HepG2 (cell line): ENCODE measurements at regions not wholly inside any gene's neighbourhood (a gene's known extent, or its start where the extent isn't known, plus 50 kb on each side); places are given as distances from the start of the nearest gene placed in this dataset.

Experiments used
- ATAC-seq: fragments of 200-7000 bp; cut with Tn5 transposase; 3 replicates; pipeline ENCODE4 v1.9.1; 2020; ENCODE audit warnings: mild to moderate bottlenecking, moderate library complexity
- BruUV-seq: library from RNA; stranded (reverse); fragments of 400-500 nt; replicated peaks from 2 replicates; lab custom pipeline; 2021; lab: Mats Ljungman, UMichigan
- CTCF ChIA-PET: fragments of 300-600 bp; formaldehyde crosslinking; extraction: SDS; loops from one replicate; lab custom pipeline; 2021; ENCODE audit warnings: low total read pairs, inconsistent platforms, low intra/inter-chr PET ratio; lab: Yijun Ruan, JAX
- POLR2A ChIA-PET: fragments of 350-600 bp; sonication (Branson Sonifier 250); formaldehyde crosslinking; loops from one replicate; lab custom pipeline; 2020; ENCODE audit warnings: antibody characterized with exemption, inconsistent platforms; lab: Yijun Ruan, JAX
- DNase-seq: peaks from one replicate; pipeline ENCODE4 v3.0.0-alpha.2; 2015; ENCODE audit warnings: low spot score
- FAIRE-seq: peaks from 3 replicates; lab custom pipeline; 2011; peaks lifted over from hg19 to GRCh38; lab: Jason Lieb, UNC
- H2AFZ ChIP-seq: one replicate; pipeline ENCODE4 v1.6.1; 2011; ENCODE audit warnings: low read length, inconsistent platforms
- H3K27ac ChIP-seq: fragments of 300-600 bp; 3 replicates; pipeline ENCODE4 v1.8.0; 2011; ENCODE audit warnings: mixed run types, mild to moderate bottlenecking, mixed read lengths, low read length, inconsistent platforms; ENCODE audit not compliant: insufficient read depth; ENCODE audit errors: extremely low read length
- H3K27me3 ChIP-seq, 2 experiments: fragments of 200-600 bp in 1 of 2; 2 replicates in 1 of 2; 3 replicates in 1 of 2; pipeline versions ENCODE4 v1.6.0 to v1.8.0; 2011; ENCODE audit warnings: low read length in 2 of 2, mild to moderate bottlenecking in 2 of 2, moderate library complexity in 2 of 2, inconsistent platforms in 1 of 2; ENCODE audit not compliant: insufficient read depth in 2 of 2, control insufficient read depth in 1 of 2
- H3K36me3 ChIP-seq, 2 experiments: fragments of 200-600 bp in 1 of 2; replicated peaks in 1 of 2; 2 replicates in 1 of 2; 3 replicates in 1 of 2; pipeline versions ENCODE4 v1.5.1 to v1.8.0; 2011; ENCODE audit warnings: low read length in 2 of 2, inconsistent platforms in 1 of 2; ENCODE audit not compliant: insufficient read depth in 2 of 2, control insufficient read depth in 1 of 2
- H3K4me1 ChIP-seq: 2 replicates; pipeline ENCODE4 v1.5.1; 2012; ENCODE audit warnings: low read length, inconsistent platforms; ENCODE audit not compliant: insufficient read depth
- H3K4me2 ChIP-seq: 2 replicates; pipeline ENCODE4 v1.6.0; 2011; ENCODE audit warnings: low read depth, low read length, inconsistent platforms
- H3K4me3 ChIP-seq, 3 experiments: fragments of 200-600 bp in 1 of 3; sonication (generic), shearing (Covaris generic) in 1 of 3; replicated peaks in 1 of 3; 2 replicates each; pipeline ENCODE4 v1.5.1; 2011 to 2016; ENCODE audit warnings: low read length in 3 of 3, inconsistent platforms in 2 of 3, low read depth in 2 of 3, mild to moderate bottlenecking in 2 of 3, control low read depth in 1 of 3, mixed read lengths in 1 of 3; ENCODE audit not compliant: insufficient read depth in 1 of 3
- H3K79me2 ChIP-seq: one replicate; pipeline ENCODE4 v1.6.1; 2011; ENCODE audit warnings: low read length, inconsistent platforms; ENCODE audit not compliant: insufficient read depth
- H3K9ac ChIP-seq: 2 replicates; pipeline ENCODE4 v1.6.0; 2011; ENCODE audit warnings: mild to moderate bottlenecking, low read depth, low read length, inconsistent platforms; ENCODE audit not compliant: insufficient read depth
- H3K9me3 ChIP-seq: 2 replicates; pipeline ENCODE4 v1.5.1; 2012; ENCODE audit warnings: mild to moderate bottlenecking, low read length
- H4K20me1 ChIP-seq: 2 replicates; pipeline ENCODE4 v1.6.0; 2011; ENCODE audit warnings: inconsistent platforms, mild to moderate bottlenecking, low read length, moderate library complexity; ENCODE audit not compliant: insufficient read depth
- ETV5 ChIP-seq: IDR thresholded peaks from 2 replicates; pipeline ENCODE4 v1.6.1; 2018; ENCODE audit warnings: missing biosample characterization, missing genetic modification reagents, inconsistent platforms, borderline replicate concordance
- FOXK1 ChIP-seq: sonication (generic); formaldehyde crosslinking; IDR thresholded peaks from 2 replicates; pipeline ENCODE4 v1.4.0; 2020; ENCODE audit warnings: low read depth, missing genetic modification reagents, borderline replicate concordance
- JUNB ChIP-seq: sonication (generic); formaldehyde crosslinking; IDR thresholded peaks from 2 replicates; pipeline ENCODE4 v1.8.0; 2022; ENCODE audit warnings: missing genetic modification reagents, mild to moderate bottlenecking, borderline replicate concordance
- LCORL ChIP-seq, 2 experiments: fragments of 450-650 bp in 1 of 2; sonication (generic) in 1 of 2; formaldehyde crosslinking in 1 of 2; IDR thresholded peaks; 2 replicates each; pipeline versions ENCODE4 v1.5.0 to v1.6.1; 2017 to 2020; ENCODE audit warnings: antibody characterized with exemption in 1 of 2, missing genetic modification reagents in 1 of 2
- RFX3 ChIP-seq: IDR thresholded peaks from 2 replicates; pipeline ENCODE4 v1.6.1; 2016; ENCODE audit warnings: missing biosample characterization, missing genetic modification reagents
- SIN3A ChIP-seq: IDR thresholded peaks from 2 replicates; pipeline ENCODE4 v1.6.1; 2011; ENCODE audit warnings: low read depth, mild to moderate bottlenecking, control low read depth, low read length, borderline replicate concordance
- SP4 ChIP-seq: sonication (generic); formaldehyde crosslinking; IDR thresholded peaks from 2 replicates; pipeline ENCODE4 v1.8.1; 2023; ENCODE audit warnings: mild to moderate bottlenecking, missing genetic modification reagents
- ZNF20 ChIP-seq: sonication (generic); formaldehyde crosslinking; IDR thresholded peaks from 2 replicates; pipeline ENCODE4 v1.4.0; 2020; ENCODE audit warnings: mild to moderate bottlenecking, moderate library complexity, missing genetic modification reagents
- ZNF772 ChIP-seq: sonication (generic); formaldehyde crosslinking; IDR thresholded peaks from 2 replicates; pipeline ENCODE4 v1.5.0; 2020; ENCODE audit warnings: mild to moderate bottlenecking, missing genetic modification reagents
- ZNF775 ChIP-seq: sonication (generic); formaldehyde crosslinking; IDR thresholded peaks from 2 replicates; pipeline ENCODE4 v1.4.0; 2020; ENCODE audit warnings: missing genetic modification reagents, mild to moderate bottlenecking, moderate library complexity, borderline replicate concordance
- ZNF850 ChIP-seq: sonication (generic); formaldehyde crosslinking; conservative IDR thresholded peaks from 2 replicates; pipeline ENCODE4 v1.9.0; 2021; ENCODE audit warnings: mild to moderate bottlenecking, missing genetic modification reagents
- WGBS: methylation state at CpG from one replicate; pipeline ENCODE4 v1.1.6; 2017; ENCODE audit warnings: low lambda C conversion rate; 5-methylcytosine and 5-hydroxymethylcytosine counted together
- in situ Hi-C: cut with HindIII; loops from 2 replicates; pipeline ENCODE4 v1.10.0; 2017; ENCODE audit warnings: low pct_unique_long_range_greater_than_20kb; ENCODE audit not compliant: extremely low pct_ligation_motif_present
- intact Hi-C: fragments of 100-400 bp; cut with micrococcal nuclease; formaldehyde crosslinking; loops from one replicate; pipeline ENCODE4 v1.10.0; 2022; ENCODE audit not compliant: unreplicated experiment
- TF ChIP-seq, protein P1 (sequence below): IDR thresholded peaks from 2 replicates; pipeline ENCODE4 v1.6.1; 2016; ENCODE audit warnings: missing compliant biosample characterization, missing genetic modification reagents, borderline replicate concordance
- TF ChIP-seq, protein P2 (sequence below): sonication (generic); formaldehyde crosslinking; IDR thresholded peaks from 2 replicates; pipeline ENCODE4 v1.4.0; 2020; ENCODE audit warnings: missing genetic modification reagents, mild to moderate bottlenecking, borderline replicate concordance

DNA sequence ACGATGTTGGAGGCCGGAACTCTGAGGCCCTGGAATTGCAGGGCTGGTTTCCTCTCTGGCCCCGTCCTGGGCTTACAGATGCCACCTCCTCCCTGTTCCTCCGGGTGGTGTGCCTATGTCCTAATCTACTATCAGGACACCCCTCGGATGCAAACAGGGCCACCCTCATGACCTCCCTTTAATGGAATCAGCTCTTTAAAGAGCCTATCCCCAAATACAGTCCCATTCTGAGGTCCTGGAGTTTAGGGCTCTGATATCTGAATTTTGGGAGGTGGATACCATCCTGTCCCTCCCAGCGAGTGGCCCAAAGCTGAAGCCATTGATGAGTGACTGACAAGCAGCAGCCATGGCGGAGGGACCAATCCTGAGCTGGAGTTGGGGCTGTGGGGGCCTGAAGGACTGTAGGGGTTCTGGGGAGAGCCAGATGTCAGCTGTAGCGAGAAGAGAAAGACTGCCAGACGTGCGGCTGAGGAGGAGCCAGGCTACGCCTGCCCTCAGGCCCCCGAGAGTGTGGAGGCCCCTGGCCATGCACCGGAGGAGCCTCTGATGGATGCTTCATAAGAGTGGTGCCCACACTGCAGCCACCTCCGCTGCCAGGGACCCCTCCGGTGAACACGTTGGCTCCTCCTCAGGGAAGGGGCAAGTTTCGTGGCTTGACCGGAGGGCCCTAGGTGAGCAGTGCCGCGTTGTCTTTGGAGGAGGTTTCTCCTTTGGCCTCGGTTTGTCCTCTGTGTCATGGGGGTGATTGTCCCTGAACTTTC is 100.2 kb downstream of the KIF26A start:
- no peak; the same call in 2 of the 3 replicates for ATAC-seq
- Histone ChIP-seq H3K4me3 (no peak overlapping the region), H4K20me1 (no peaks in the 10 kb centered on the region), H2AFZ (no peak overlapping the region), H3K27ac (no peak overlapping the region), H3K27me3 (peaks cover 2 to 18% of the 10 kb centered on the region in 2 experiments; a peak in 4 of 5 replicates), H3K4me1 (no peaks in the 10 kb centered on the region), H3K36me3 (no peaks in the 10 kb centered on the region), H3K79me2 (no peaks in the 10 kb centered on the region), H3K9ac (no peak overlapping the region), H3K9me3 (peaks cover 12% of the 10 kb centered on the region), H3K4me2 (no peak overlapping the region)
- no peak for DNase-seq
- in situ Hi-C loops (no loop called here), intact Hi-C loops (no loop called here)
- FAIRE-seq, result no peak
- CTCF ChIA-PET, result no interaction called here
- TF ChIP-seq ZNF775 (CRISPR knock-in tag), result no peak
- TF ChIP-seq JUNB, result no peak
- TF ChIP-seq FOXK1 (CRISPR knock-in tag), result no peak
- TF ChIP-seq SP4 (CRISPR knock-in tag), result no peak
- TF ChIP-seq, protein P1, sequence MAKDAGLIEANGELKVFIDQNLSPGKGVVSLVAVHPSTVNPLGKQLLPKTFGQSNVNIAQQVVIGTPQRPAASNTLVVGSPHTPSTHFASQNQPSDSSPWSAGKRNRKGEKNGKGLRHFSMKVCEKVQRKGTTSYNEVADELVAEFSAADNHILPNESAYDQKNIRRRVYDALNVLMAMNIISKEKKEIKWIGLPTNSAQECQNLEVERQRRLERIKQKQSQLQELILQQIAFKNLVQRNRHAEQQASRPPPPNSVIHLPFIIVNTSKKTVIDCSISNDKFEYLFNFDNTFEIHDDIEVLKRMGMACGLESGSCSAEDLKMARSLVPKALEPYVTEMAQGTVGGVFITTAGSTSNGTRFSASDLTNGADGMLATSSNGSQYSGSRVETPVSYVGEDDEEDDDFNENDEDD (CRISPR knock-in tag), result no peak
- BruUV-seq, result no TSS peak
- 31% methylated on average over 4 of the region's 21 CpGs for WGBS
- POLR2A ChIA-PET, result no interaction called here

DNA sequence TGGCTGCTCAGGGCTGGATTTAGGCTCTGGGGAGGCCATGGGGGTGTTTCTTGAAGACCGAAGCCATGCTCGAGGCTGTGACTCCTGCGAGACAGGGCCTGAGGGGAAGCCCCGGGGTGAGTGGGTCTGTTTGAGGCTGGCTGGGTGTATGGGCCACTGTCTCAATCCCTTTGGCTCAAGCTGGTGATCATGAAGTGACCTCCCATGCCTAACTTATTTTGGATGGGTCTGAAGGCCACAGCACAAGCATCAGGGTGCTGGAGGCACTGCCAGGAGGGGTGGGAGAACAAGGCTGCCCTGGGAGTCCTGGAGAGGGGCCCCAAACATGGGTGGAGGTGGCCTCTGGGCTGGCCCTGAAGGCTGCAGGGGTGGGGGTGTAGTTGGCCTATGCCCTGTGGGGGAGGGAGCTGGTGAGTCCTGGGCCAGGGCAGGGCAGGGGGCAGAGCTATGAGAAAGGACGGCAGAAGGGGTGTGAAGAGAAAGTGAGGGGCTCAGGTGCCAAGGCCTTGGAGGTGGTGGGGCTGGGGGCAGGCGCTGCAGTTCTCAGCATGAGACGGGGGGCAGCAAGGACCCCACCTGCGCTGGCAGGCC is 100.9 kb downstream of the KIF26A start:
- intact Hi-C loops (no loop called here), in situ Hi-C loops (no loop called here)
- WGBS, result 24% methylated on average over 6 of the region's 8 CpGs
- H3K4me3 ChIP-seq, result no peak overlapping the region
- FAIRE-seq (no peak), ATAC-seq (no peak), DNase-seq (no peak)
- H3K9ac ChIP-seq, result no peak overlapping the region
- POLR2A ChIA-PET, result no interaction called here
- H3K36me3 ChIP-seq, result no peaks in the 10 kb centered on the region
- no peaks in the 10 kb centered on the region for H3K79me2 ChIP-seq
- BruUV-seq, result no TSS peak
- CTCF ChIA-PET, result no interaction called here
- H4K20me1 ChIP-seq, result no peaks in the 10 kb centered on the region
- no peak overlapping the region for H3K27ac ChIP-seq
- H3K9me3 ChIP-seq, result peaks cover 5% of the 10 kb centered on the region
- H3K27me3 ChIP-seq, result peaks cover 4 to 18% of the 10 kb centered on the region in 2 experiments; a peak in 4 of 5 replicates
- H2AFZ ChIP-seq, result no peak overlapping the region
- no peaks in the 10 kb centered on the region for H3K4me1 ChIP-seq
- H3K4me2 ChIP-seq, result no peak overlapping the region
- TF ChIP-seq ZNF850 (CRISPR knock-in tag) (no peak), ZNF772 (CRISPR knock-in tag) (no peak), RFX3 (no peak), ZNF20 (CRISPR knock-in tag) (no peak), LCORL (IDR thresholded peaks at IDR 0.05) (no peak), LCORL (CRISPR knock-in tag; IDR thresholded peaks at IDR 0.05) (no peak), SIN3A (no peak), ETV5 (CRISPR knock-in tag) (no peak)
- TF ChIP-seq, protein P2, sequence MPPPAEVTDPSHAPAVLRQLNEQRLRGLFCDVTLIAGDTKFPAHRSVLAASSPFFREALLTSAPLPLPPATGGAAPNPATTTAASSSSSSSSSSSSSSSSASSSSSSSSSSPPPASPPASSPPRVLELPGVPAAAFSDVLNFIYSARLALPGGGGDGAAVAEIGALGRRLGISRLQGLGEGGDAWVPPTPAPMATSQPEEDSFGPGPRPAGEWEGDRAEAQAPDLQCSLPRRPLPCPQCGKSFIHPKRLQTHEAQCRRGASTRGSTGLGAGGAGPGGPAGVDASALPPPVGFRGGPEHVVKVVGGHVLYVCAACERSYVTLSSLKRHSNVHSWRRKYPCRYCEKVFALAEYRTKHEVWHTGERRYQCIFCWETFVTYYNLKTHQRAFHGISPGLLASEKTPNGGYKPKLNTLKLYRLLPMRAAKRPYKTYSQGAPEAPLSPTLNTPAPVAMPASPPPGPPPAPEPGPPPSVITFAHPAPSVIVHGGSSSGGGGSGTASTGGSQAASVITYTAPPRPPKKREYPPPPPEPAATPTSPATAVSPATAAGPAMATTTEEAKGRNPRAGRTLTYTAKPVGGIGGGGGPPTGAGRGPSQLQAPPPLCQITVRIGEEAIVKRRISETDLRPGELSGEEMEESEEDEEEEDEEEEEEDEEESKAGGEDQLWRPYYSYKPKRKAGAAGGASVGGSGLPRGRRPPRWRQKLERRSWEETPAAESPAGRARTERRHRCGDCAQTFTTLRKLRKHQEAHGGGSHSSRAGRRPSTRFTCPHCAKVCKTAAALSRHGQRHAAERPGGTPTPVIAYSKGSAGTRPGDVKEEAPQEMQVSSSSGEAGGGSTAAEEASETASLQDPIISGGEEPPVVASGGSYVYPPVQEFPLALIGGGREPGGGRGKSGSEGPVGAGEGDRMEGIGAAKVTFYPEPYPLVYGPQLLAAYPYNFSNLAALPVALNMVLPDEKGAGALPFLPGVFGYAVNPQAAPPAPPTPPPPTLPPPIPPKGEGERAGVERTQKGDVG (CRISPR knock-in tag), result no peak
